ENCODE measurements at regions not wholly inside any gene's neighbourhood (a gene's known extent, or its start where the extent isn't known, plus 50 kb on each side); places are given as distances from the start of the nearest gene placed in this dataset.

GRCh38 chr12:58554522-58555157 lies 365.7 kb downstream of the LRIG3 start:
- no peaks in the 10 kb centered on the region for H3K36me3 ChIP-seq (ENCODE audit: control insufficient read depth, insufficient read depth, low read length)
- no peaks in the 10 kb centered on the region for H3K9me3 ChIP-seq (ENCODE audit: control insufficient read depth, insufficient read depth, low read length)
- no peak for DNase-seq (ENCODE audit: low read depth, low spot score)
- no CpG with 5 or more reads among the region's 5 CpGs for WGBS (ENCODE audit: insufficient coverage, insufficient read length)
- no peak overlapping the region for H3K27ac ChIP-seq (ENCODE audit: low read length)
- no peak overlapping the region for H3K4me3 ChIP-seq (ENCODE audit: low read length)
- no peaks in the 10 kb centered on the region for H3K27me3 ChIP-seq (ENCODE audit: control insufficient read depth, insufficient read depth, low read length)
- no peaks in the 10 kb centered on the region for H3K4me1 ChIP-seq (ENCODE audit: control insufficient read depth, insufficient read depth, low read length)

GRCh38 chr12:58557171-58557570 lies 363.1 kb downstream of the LRIG3 start:
- Histone ChIP-seq H3K36me3 (ENCODE audit: control insufficient read depth, insufficient read depth, low read length) (no peaks in the 10 kb centered on the region), H3K4me3 (ENCODE audit: low read length) (no peak overlapping the region), H3K27me3 (ENCODE audit: control insufficient read depth, insufficient read depth, low read length) (no peaks in the 10 kb centered on the region), H3K27ac (ENCODE audit: low read length) (no peak overlapping the region), H3K9me3 (ENCODE audit: control insufficient read depth, insufficient read depth, low read length) (no peaks in the 10 kb centered on the region), H3K4me1 (ENCODE audit: control insufficient read depth, insufficient read depth, low read length) (no peaks in the 10 kb centered on the region)
- WGBS (ENCODE audit: insufficient coverage, insufficient read length): no CpG with 5 or more reads among the region's 3 CpGs
- no peak for DNase-seq (ENCODE audit: low read depth, low spot score)

GRCh38 chr12:58557661-58558060 lies 362.6 kb downstream of the LRIG3 start:
- no peaks in the 10 kb centered on the region for H3K27me3 ChIP-seq (ENCODE audit: control insufficient read depth, insufficient read depth, low read length)
- H3K27ac ChIP-seq (ENCODE audit: low read length): no peak overlapping the region
- no peaks in the 10 kb centered on the region for H3K9me3 ChIP-seq (ENCODE audit: control insufficient read depth, insufficient read depth, low read length)
- H3K36me3 ChIP-seq (ENCODE audit: control insufficient read depth, insufficient read depth, low read length): no peaks in the 10 kb centered on the region
- DNase-seq (ENCODE audit: low read depth, low spot score): no peak
- no CpG with 5 or more reads among the region's 1 CpG for WGBS (ENCODE audit: insufficient coverage, insufficient read length)
- H3K4me1 ChIP-seq (ENCODE audit: control insufficient read depth, insufficient read depth, low read length): no peaks in the 10 kb centered on the region
- H3K4me3 ChIP-seq (ENCODE audit: low read length): no peak overlapping the region

GRCh38 chr12:58563621-58564020 lies 356.7 kb downstream of the LRIG3 start:
- no peaks in the 10 kb centered on the region for H3K36me3 ChIP-seq (ENCODE audit: control insufficient read depth, insufficient read depth, low read length)
- DNase-seq (ENCODE audit: low read depth, low spot score): no peak
- H3K27me3 ChIP-seq (ENCODE audit: control insufficient read depth, insufficient read depth, low read length): no peaks in the 10 kb centered on the region

GRCh38 chr12:58564721-58565120 lies 355.6 kb downstream of the LRIG3 start:
- no peaks in the 10 kb centered on the region for H3K4me1 ChIP-seq (ENCODE audit: control insufficient read depth, insufficient read depth, low read length)
- no peaks in the 10 kb centered on the region for H3K27me3 ChIP-seq (ENCODE audit: control insufficient read depth, insufficient read depth, low read length)
- no peak for DNase-seq (ENCODE audit: low read depth, low spot score)
- no peaks in the 10 kb centered on the region for H3K9me3 ChIP-seq (ENCODE audit: control insufficient read depth, insufficient read depth, low read length)
- H3K36me3 ChIP-seq (ENCODE audit: control insufficient read depth, insufficient read depth, low read length): no peaks in the 10 kb centered on the region
- no CpG with 5 or more reads among the region's 1 CpG for WGBS (ENCODE audit: insufficient coverage, insufficient read length)
- no peak overlapping the region for H3K4me3 ChIP-seq (ENCODE audit: low read length)
- no peak overlapping the region for H3K27ac ChIP-seq (ENCODE audit: low read length)

More at GRCh38 chr12:58563621-58564020, 356.7 kb downstream of the LRIG3 start:
- Histone ChIP-seq H3K27ac (ENCODE audit: low read length) (no peak overlapping the region), H3K4me3 (ENCODE audit: low read length) (no peak overlapping the region), H3K9me3 (ENCODE audit: control insufficient read depth, insufficient read depth, low read length) (no peaks in the 10 kb centered on the region), H3K4me1 (ENCODE audit: control insufficient read depth, insufficient read depth, low read length) (no peaks in the 10 kb centered on the region)

GRCh38 chr12:58566599-58566998 lies 353.7 kb downstream of the LRIG3 start:
- no CpG with 5 or more reads among the region's 3 CpGs for WGBS (ENCODE audit: insufficient coverage, insufficient read length)
- DNase-seq (ENCODE audit: low read depth, low spot score): no peak

GRCh38 chr12:58567189-58567588 lies 353.1 kb downstream of the LRIG3 start:
- no peak for DNase-seq (ENCODE audit: low read depth, low spot score)
- Histone ChIP-seq H3K9me3 (ENCODE audit: control insufficient read depth, insufficient read depth, low read length) (no peaks in the 10 kb centered on the region), H3K27ac (ENCODE audit: low read length) (no peak overlapping the region), H3K4me1 (ENCODE audit: control insufficient read depth, insufficient read depth, low read length) (no peaks in the 10 kb centered on the region), H3K4me3 (ENCODE audit: low read length) (no peak overlapping the region), H3K36me3 (ENCODE audit: control insufficient read depth, insufficient read depth, low read length) (no peaks in the 10 kb centered on the region), H3K27me3 (ENCODE audit: control insufficient read depth, insufficient read depth, low read length) (no peaks in the 10 kb centered on the region)
- no CpG with 5 or more reads among the region's 1 CpG for WGBS (ENCODE audit: insufficient coverage, insufficient read length)

More at GRCh38 chr12:58566599-58566998, 353.7 kb downstream of the LRIG3 start:
- Histone ChIP-seq H3K27ac (ENCODE audit: low read length) (no peak overlapping the region), H3K36me3 (ENCODE audit: control insufficient read depth, insufficient read depth, low read length) (no peaks in the 10 kb centered on the region), H3K9me3 (ENCODE audit: control insufficient read depth, insufficient read depth, low read length) (no peaks in the 10 kb centered on the region), H3K4me1 (ENCODE audit: control insufficient read depth, insufficient read depth, low read length) (no peaks in the 10 kb centered on the region), H3K4me3 (ENCODE audit: low read length) (no peak overlapping the region), H3K27me3 (ENCODE audit: control insufficient read depth, insufficient read depth, low read length) (no peaks in the 10 kb centered on the region)

GRCh38 chr12:58570411-58570810 lies 349.9 kb downstream of the LRIG3 start:
- Histone ChIP-seq H3K27ac (ENCODE audit: low read length) (no peak overlapping the region), H3K9me3 (ENCODE audit: control insufficient read depth, insufficient read depth, low read length) (no peaks in the 10 kb centered on the region), H3K4me3 (ENCODE audit: low read length) (no peak overlapping the region), H3K4me1 (ENCODE audit: control insufficient read depth, insufficient read depth, low read length) (no peaks in the 10 kb centered on the region), H3K27me3 (ENCODE audit: control insufficient read depth, insufficient read depth, low read length) (no peaks in the 10 kb centered on the region), H3K36me3 (ENCODE audit: control insufficient read depth, insufficient read depth, low read length) (no peaks in the 10 kb centered on the region)
- DNase-seq (ENCODE audit: low read depth, low spot score): no peak
- no CpG with 5 or more reads among the region's 1 CpG for WGBS (ENCODE audit: insufficient coverage, insufficient read length)

- Histone ChIP-seq H3K4me3 (ENCODE audit: low read length) (no peak overlapping the region), H3K4me1 (ENCODE audit: control insufficient read depth, insufficient read depth, low read length) (no peaks in the 10 kb centered on the region), H3K9me3 (ENCODE audit: control insufficient read depth, insufficient read depth, low read length) (no peaks in the 10 kb centered on the region), H3K36me3 (ENCODE audit: control insufficient read depth, insufficient read depth, low read length) (no peaks in the 10 kb centered on the region), H3K27me3 (ENCODE audit: control insufficient read depth, insufficient read depth, low read length) (no peaks in the 10 kb centered on the region), H3K27ac (ENCODE audit: low read length) (no peak overlapping the region)
- WGBS (ENCODE audit: insufficient coverage, insufficient read length): no CpG with 5 or more reads among the region's 5 CpGs
- DNase-seq (ENCODE audit: low read depth, low spot score): no peak
Observed at GRCh38 chr12:58575256-58575655, 345.0 kb downstream of the LRIG3 start.

- Histone ChIP-seq H3K36me3 (ENCODE audit: control insufficient read depth, insufficient read depth, low read length) (no peaks in the 10 kb centered on the region), H3K27me3 (ENCODE audit: control insufficient read depth, insufficient read depth, low read length) (no peaks in the 10 kb centered on the region), H3K4me3 (ENCODE audit: low read length) (no peak overlapping the region), H3K4me1 (ENCODE audit: control insufficient read depth, insufficient read depth, low read length) (no peaks in the 10 kb centered on the region), H3K27ac (ENCODE audit: low read length) (no peak overlapping the region), H3K9me3 (ENCODE audit: control insufficient read depth, insufficient read depth, low read length) (no peaks in the 10 kb centered on the region)
- WGBS (ENCODE audit: insufficient coverage, insufficient read length): no CpG with 5 or more reads among the region's 5 CpGs
- no peak for DNase-seq (ENCODE audit: low read depth, low spot score)
Observed at GRCh38 chr12:58576081-58576480, 344.2 kb downstream of the LRIG3 start.

GRCh38 chr12:58576916-58577315 lies 343.4 kb downstream of the LRIG3 start:
- no peaks in the 10 kb centered on the region for H3K27me3 ChIP-seq (ENCODE audit: control insufficient read depth, insufficient read depth, low read length)
- H3K36me3 ChIP-seq (ENCODE audit: control insufficient read depth, insufficient read depth, low read length): no peaks in the 10 kb centered on the region
- DNase-seq (ENCODE audit: low read depth, low spot score): no peak
- no peaks in the 10 kb centered on the region for H3K9me3 ChIP-seq (ENCODE audit: control insufficient read depth, insufficient read depth, low read length)
- H3K27ac ChIP-seq (ENCODE audit: low read length): no peak overlapping the region
- no peak overlapping the region for H3K4me3 ChIP-seq (ENCODE audit: low read length)
- H3K4me1 ChIP-seq (ENCODE audit: control insufficient read depth, insufficient read depth, low read length): no peaks in the 10 kb centered on the region
- WGBS (ENCODE audit: insufficient coverage, insufficient read length): no CpG with 5 or more reads among the region's 5 CpGs
